ENCODE measurements at regions not wholly inside any gene's neighbourhood (a gene's known extent, or its start where the extent isn't known, plus 50 kb on each side); places are given as distances from the start of the nearest gene placed in this dataset.

DNA sequence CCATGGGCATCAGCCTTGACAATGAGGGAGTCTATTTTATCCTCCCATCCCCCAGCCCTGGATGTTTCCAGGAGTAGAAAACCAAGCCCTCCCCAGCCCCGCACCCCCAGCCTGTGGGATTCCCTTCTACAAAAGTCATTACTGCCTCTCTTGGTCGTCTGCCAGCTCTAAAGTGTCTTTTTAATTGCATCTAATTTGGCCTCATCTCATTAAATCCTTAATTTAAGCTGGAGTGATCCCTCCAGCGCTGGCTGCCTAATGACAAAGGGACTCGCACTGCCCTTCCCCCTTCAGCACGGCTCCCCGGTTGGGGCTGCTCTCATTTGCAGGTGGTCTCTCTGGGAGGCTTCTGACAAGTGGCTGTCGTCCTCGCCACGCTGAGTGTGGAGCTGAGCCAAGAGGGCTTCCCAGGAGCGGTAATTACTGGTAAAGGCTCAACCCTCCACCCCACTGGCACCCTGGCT is 107.9 kb upstream of the ALDH1B1 start:
- H3K27me3 ChIP-seq = no peaks in the 10 kb centered on the region
- H3K36me3 ChIP-seq = no peaks in the 10 kb centered on the region
- DNase-seq (ENCODE audit: low spot score in 2 of 2) = no peak
- no peak overlapping the region for H3K4me3 ChIP-seq
- WGBS = 56% methylated on average over 10 of the region's 10 CpGs
- no peak overlapping the region for H3K27ac ChIP-seq
- TF ChIP-seq POLR2AphosphoS5 (IDR thresholded peaks at IDR 0.05) (no peak), POLR2A (IDR thresholded peaks at IDR 0.05) (no peak), EP300 (IDR thresholded peaks at IDR 0.05) (no peak)
- TF ChIP-seq, protein P1, sequence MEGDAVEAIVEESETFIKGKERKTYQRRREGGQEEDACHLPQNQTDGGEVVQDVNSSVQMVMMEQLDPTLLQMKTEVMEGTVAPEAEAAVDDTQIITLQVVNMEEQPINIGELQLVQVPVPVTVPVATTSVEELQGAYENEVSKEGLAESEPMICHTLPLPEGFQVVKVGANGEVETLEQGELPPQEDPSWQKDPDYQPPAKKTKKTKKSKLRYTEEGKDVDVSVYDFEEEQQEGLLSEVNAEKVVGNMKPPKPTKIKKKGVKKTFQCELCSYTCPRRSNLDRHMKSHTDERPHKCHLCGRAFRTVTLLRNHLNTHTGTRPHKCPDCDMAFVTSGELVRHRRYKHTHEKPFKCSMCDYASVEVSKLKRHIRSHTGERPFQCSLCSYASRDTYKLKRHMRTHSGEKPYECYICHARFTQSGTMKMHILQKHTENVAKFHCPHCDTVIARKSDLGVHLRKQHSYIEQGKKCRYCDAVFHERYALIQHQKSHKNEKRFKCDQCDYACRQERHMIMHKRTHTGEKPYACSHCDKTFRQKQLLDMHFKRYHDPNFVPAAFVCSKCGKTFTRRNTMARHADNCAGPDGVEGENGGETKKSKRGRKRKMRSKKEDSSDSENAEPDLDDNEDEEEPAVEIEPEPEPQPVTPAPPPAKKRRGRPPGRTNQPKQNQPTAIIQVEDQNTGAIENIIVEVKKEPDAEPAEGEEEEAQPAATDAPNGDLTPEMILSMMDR (IDR thresholded peaks at IDR 0.05) = no peak
- no peaks in the 10 kb centered on the region for H3K4me1 ChIP-seq
- H3K9me3 ChIP-seq = no peaks in the 10 kb centered on the region

DNA sequence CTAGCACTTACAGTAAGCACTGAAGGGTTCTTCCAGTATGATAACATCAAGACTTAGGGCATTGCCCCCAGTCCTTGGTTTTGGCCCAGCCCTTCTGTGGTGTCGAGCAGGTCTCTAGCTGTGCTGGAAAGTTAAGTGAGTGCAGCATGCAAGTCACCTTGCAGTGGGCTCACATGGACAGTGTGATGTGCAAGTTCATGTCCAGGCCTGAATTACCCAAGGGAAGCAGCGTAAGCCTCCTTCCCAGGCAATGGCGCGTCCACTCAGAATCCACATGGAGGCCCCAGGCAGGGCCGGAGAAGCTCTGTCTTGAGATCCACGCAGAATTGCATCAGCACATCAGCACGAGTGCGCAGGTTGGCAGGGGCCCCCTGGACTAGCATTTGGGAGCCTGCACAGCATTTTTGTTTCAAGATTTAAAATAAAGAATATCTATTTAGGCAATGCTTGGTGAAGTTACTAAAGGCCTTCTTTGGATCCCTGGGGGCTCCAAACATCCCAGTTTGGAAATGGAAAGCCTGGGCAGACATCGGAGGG is 108.4 kb upstream of the ALDH1B1 start:
- no peak overlapping the region for H3K27ac ChIP-seq
- no peak for DNase-seq (ENCODE audit: low spot score in 2 of 2)
- 72% methylated on average over 5 of the region's 9 CpGs for WGBS

DNA sequence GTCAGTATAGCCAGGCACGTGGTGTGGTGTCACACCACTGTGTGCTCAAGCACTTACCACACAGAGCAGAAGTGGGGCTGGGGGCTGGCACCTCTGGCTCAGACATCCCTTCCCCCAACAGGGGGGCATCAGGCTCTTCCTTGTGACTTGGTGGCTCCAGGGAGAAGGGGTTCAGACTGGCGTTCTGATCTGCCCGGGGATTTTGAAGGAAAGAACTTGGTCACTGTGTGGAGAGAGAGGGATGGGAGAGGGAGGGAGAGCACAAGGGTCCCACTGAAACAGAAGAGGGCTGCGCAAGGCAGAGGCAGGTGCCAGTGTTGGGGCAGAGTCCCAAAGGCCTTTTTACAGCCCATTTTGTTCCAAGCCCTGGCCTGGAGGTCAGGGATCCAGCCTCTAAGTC is 109.7 kb upstream of the ALDH1B1 start:
- H3K4me3 ChIP-seq = no peak overlapping the region
- WGBS = 60% methylated on average over 4 of the region's 4 CpGs
- no peaks in the 10 kb centered on the region for H3K27me3 ChIP-seq
- H3K9me3 ChIP-seq = no peaks in the 10 kb centered on the region
- H3K4me1 ChIP-seq = no peaks in the 10 kb centered on the region
- no peaks in the 10 kb centered on the region for H3K36me3 ChIP-seq
- H3K27ac ChIP-seq = no peak overlapping the region
- TF ChIP-seq, protein P1 (IDR thresholded peaks at IDR 0.05) = no peak
- no peak for TF ChIP-seq POLR2AphosphoS5 (IDR thresholded peaks at IDR 0.05)
- no peak for TF ChIP-seq POLR2A (IDR thresholded peaks at IDR 0.05)
- TF ChIP-seq EP300 (IDR thresholded peaks at IDR 0.05) = no peak
- no peak for DNase-seq (ENCODE audit: low spot score in 2 of 2)

More for the DNA sequence above, 108.4 kb upstream of the ALDH1B1 start:
- H3K9me3 ChIP-seq = no peaks in the 10 kb centered on the region
- TF ChIP-seq POLR2AphosphoS5 (IDR thresholded peaks at IDR 0.05) = no peak
- TF ChIP-seq POLR2A (IDR thresholded peaks at IDR 0.05) = no peak
- no peaks in the 10 kb centered on the region for H3K36me3 ChIP-seq
- no peaks in the 10 kb centered on the region for H3K27me3 ChIP-seq
- no peaks in the 10 kb centered on the region for H3K4me1 ChIP-seq
- H3K4me3 ChIP-seq = no peak overlapping the region

DNA sequence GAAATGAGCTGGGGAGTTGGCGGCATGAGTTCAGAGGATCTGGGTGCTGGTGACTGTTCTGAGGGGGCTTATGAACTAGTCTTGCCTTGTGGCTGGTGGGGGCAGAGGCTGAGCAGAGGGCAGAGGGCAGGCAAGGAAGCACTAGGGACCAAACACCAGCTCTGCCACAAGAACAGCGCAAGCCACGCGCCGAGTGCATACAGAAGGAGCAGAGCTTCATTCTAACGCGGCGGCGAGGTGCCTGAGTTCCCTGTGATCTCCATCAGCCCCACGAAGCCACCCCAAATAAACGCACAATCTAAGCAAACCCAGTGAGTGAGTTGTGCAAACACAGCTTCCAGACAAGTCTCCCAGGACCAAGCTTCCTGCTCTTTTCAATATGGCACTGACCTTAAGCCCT is 110.6 kb upstream of the ALDH1B1 start:
- no peak for DNase-seq (ENCODE audit: low spot score in 2 of 2)
- Histone ChIP-seq H3K27me3 (no peaks in the 10 kb centered on the region), H3K9me3 (no peaks in the 10 kb centered on the region), H3K27ac (no peak overlapping the region), H3K36me3 (no peaks in the 10 kb centered on the region), H3K4me3 (no peak overlapping the region), H3K4me1 (no peaks in the 10 kb centered on the region)
- WGBS = 88% methylated on average over 11 of the region's 11 CpGs
- TF ChIP-seq, protein P1 (IDR thresholded peaks at IDR 0.05) = no peak
- TF ChIP-seq POLR2AphosphoS5 (IDR thresholded peaks at IDR 0.05) = no peak
- no peak for TF ChIP-seq POLR2A (IDR thresholded peaks at IDR 0.05)
- TF ChIP-seq EP300 (IDR thresholded peaks at IDR 0.05) = no peak

DNA sequence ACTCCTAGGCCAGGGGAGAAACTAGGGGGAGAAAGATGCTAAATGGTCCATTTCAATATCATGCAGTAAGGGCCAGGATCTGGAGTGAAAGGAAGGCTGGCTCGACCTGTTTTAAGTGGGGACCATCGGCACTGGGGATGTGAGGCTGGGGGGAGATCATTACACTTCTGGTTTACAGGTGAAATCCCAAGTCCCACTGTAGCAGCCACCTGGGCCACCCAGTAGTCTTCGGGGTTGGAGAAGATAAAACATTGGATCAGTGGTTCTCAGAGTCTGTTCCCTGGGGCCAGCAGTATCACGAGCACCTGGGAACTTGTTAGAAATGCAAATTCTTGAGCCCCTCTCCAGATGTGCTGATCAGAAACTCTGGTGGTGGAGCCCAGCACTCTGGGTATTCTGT is 111.3 kb upstream of the ALDH1B1 start:
- H3K4me3 ChIP-seq = no peak overlapping the region
- TF ChIP-seq EP300 (IDR thresholded peaks at IDR 0.05) (no peak), POLR2A (IDR thresholded peaks at IDR 0.05) (no peak), POLR2AphosphoS5 (IDR thresholded peaks at IDR 0.05) (no peak)
- TF ChIP-seq, protein P1 (IDR thresholded peaks at IDR 0.05) = no peak
- no peaks in the 10 kb centered on the region for H3K4me1 ChIP-seq
- no peak overlapping the region for H3K27ac ChIP-seq
- no peak for DNase-seq (ENCODE audit: low spot score in 2 of 2)
- H3K36me3 ChIP-seq = no peaks in the 10 kb centered on the region
- no peaks in the 10 kb centered on the region for H3K27me3 ChIP-seq
- H3K9me3 ChIP-seq = no peaks in the 10 kb centered on the region
- 81% methylated on average over 4 of the region's 4 CpGs for WGBS
